ENCODE measurements at regions not wholly inside any gene's neighbourhood (a gene's known extent, or its start where the extent isn't known, plus 50 kb on each side); places are given as distances from the start of the nearest gene placed in this dataset.
"Not testable (repeated sequence)": the region's sequence is repeated elsewhere in the genome, so short reads cannot be mapped to it uniquely, and the experiment has no call there.

DNA sequence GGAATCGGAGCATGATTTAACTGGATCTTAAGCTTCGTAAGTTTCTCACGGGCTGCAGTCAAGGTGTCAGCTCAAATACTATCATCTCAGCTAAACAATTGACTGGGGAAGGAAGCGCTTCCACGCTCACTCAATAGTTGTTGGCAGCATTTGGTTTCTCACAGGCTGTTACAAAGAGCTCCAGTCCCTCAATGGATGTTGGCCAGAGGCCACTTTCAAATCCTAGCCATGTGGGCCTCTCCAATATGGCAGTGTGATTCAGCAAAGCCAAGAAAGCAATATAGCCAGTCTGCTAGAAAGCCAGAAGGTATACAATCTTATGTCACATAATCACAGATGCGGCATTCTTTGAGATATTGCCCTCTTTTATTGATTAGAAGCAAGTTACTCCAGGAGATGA, 98.3 kb upstream of the PHACTR1 start:
- no peak for DNase-seq (ENCODE audit: low read depth)

DNA sequence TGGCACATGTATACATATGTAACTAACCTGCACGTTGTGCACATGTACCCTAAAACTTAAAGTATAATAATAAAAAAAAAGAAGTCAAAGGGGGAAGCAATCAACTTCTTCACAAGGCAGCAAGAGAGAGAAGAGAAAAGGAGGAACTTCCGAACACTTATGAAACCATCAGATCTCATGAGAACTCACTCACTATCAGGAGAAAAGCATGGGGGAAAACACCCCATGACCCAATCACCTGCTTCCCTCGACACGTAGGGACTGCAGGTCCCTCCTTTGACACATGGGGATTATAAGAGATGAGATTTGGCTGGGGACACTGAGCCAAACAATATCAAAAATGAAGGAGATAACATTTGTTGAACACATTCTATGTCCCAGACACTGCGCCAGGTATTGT, 94.8 kb upstream of the PHACTR1 start:
- no peak for DNase-seq (ENCODE audit: low read depth)

DNA sequence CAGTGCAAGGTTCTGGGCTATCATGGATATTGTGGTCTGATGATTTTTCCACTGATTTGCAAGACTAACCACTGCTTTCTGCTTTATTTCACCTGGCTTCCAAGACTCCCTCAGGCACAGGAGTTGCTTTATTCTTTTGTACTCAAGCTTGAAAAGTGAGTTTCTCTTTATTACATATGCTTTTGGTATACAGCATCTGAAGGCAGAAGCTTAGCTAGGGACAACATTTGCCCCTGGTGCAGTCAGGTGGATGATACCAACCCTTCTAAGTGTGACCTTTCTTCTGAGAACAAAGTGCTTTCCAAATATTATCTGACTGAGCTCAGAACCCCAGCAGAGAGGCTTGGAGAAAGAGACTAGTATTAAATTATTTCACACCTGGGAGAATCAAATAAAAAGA, 94.0 kb upstream of the PHACTR1 start:
- DNase-seq (ENCODE audit: low read depth) = no peak

DNA sequence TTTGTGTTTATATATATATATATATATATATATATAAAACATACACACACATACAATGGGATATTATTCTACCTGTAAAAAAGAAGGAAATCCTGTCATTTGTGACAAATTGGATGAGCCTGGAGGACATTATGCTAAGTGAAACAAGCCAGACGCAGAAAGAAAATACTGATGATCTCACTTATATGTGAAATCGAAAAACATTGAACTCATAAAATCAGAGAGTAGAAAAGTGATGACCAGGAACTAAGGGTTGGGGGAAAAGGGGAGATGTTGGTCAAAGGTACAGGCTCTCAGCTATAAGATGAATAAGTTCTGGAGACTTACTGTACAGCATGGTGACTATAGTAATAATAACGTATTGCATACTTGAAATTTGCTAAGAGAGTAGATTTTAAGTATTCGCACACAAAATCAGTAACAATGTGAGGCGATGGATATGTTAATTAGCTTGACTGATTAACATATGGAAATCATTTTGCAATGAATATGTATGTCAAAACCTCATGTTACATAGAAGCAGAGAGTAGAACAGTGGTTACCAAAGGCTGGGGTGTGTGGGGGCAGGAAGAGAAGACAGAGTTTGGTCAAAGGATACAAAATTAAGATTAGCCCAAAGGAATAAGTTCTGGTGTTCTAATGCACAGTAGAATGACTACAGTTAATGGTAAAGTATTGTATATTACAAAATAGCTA, 92.3 kb upstream of the PHACTR1 start:
- no peak for DNase-seq (ENCODE audit: low read depth)

DNA sequence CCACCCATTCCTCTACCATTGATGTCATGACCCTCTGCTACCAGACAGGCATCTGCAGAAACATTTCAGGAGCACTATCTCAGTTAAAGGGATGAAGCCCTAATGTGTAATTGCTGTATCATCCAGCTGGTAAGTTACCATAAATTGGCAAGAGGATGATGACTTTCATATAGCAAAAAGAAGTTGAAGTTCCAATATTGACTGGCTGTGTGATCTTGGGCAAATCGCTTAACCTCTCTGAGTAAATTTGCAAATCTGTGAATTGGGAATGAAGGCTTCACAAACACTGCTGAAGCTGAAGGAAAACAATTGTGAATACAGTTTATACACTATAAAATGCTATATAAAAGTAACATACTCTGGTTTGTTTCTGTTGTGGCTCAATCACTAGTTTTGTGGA, 89.5 kb upstream of the PHACTR1 start:
- DNase-seq (ENCODE audit: low read depth) = no peak

DNA sequence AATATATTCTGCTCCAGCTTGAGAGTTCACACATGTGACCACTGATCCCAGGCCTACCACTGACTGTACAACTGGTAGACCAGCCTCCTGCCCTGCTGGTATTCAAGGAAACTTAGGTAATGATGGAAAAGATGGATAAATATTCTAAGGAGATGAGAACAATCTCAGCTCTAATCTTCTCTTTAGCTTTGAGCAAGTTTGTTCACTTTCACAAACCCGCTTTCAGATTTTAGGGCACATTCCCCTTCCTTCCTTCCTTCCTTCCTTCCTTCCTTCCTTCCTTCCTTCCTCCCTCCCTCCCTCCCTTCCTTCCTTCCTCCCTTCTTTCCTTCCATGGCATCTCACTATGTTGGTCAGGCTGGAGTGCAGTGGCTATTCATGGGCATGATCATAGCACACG, 88.2 kb upstream of the PHACTR1 start:
- DNase-seq (ENCODE audit: low read depth) = no peak

DNA sequence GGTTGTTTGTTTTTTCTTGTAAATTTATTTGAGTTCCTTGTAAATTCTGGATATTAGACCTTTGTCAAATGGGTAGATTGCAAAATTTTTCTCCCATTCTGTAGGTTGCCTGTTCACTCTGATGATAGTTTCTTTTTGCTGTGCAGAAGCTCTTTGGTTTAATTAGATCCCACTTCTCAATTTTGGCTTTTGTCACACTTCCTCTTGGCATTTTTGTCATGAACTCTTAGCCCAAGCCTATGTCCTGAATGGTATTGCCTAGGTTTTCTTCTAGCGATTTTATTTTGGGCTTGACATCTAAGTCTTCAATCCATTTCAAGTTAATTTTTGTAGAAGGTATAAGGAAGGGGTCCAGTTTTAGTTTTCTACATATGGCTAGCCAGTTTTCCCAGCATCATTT, 82.8 kb upstream of the PHACTR1 start:
- not testable (repeated sequence) for DNase-seq (ENCODE audit: low read depth)

DNA sequence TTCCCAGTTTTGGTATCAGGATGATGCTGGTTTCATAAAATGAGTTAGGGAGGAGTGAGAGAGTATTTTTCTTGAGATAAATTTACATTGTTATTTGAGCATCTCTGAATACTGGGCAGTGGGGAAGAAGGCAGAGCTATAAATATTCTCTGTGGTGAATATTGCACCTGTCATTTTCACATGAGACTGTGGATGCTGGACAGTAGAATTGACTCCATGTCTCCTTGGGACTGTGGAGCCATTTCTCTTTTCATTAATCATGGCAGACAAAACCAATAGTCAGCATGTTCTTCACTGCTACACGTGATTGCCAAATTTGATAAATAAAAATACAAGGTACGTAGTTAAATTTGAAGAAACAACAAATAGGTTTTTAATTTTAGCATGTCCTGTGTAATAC, 81.2 kb upstream of the PHACTR1 start:
- DNase-seq (ENCODE audit: low read depth) = no peak

DNA sequence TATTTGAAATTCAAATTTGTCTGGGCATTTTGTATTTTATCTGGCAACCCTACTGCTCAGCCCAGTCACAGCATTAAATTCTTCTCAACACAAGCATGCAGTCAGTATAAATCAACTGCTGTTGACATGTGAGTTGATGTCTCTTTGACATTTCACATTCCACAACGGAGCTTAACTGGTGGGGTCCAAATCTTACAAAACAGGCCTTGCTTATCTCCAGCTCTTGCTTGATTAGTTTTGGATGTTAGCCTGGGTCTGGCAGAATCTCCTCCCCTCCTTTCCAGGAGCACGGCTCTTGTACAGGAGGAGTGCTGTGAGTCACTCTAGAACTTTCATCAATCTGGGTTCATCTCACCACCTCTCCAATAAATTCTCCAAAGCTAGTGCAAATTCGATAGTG, 80.8 kb upstream of the PHACTR1 start:
- no peak for DNase-seq (ENCODE audit: low read depth)

DNA sequence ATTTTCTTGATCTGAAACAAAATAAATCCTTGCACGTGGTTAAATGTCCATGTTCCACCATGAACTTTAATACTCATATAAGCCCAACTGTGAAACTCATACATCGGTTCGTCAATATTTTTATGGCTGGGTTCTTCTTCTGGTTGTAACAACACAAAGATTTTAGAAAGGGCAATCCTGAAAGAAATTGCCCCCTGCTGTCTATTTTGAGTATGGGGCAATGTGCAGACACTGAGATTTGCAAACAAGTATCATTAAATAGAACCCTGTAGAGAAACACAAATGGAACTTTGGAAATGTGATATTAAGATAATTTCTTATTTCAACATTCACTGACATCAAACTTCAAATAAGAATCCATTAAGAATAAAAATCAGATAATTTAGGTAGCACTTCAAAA, 80.2 kb upstream of the PHACTR1 start:
- DNase-seq (ENCODE audit: low read depth) = no peak

DNA sequence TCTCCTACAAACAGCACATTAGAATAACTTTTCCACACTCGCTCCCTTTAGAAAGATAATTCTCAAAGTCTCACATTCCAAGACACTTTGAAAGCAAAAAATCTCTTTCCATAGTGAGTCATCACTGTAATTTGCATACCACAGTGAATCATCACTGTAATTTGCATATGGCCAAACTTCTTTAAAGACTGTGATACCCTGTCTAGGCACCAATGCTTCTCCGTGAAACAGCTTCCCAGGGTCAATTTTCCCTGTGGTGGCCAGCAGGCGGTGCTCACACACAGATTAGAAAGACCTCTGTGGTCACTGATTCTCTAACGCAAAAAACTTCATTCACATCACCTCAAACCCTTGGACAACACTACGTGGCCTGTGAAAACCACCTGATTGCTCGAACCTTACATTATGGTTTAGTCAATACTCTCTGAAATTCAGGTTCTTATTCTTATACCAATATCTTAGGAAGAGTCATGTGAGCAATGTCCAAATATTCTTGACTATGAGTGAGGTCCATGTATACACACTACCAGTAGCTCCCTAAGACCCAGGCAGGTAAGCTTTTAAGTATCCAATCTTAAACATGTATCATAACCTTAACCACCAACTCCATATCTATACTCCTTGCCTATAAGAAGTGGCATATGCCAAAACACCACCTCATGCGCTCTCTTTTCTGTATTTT, 78.5 kb upstream of the PHACTR1 start:
- peak; percentile 57 for DNase-seq (ENCODE audit: low read depth)

DNA sequence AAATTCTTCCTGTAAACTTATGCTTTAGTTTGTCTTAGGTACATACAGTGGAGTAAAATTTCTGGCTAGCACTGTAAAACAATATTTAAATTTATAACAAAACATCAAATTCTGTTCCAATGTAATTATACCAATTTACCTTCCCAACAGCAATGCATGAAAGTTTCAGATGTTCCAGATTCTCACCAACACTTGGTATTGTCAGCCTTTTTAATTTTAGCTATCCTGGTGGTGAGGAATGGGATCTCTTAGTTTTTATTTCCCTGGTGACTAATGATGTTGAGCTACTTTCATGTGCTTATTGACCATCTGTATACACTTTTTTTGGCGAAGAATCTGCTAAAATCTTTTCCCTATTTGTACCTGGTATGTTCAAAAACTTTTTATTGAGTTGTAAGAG, 76.1 kb upstream of the PHACTR1 start:
- DNase-seq (ENCODE audit: low read depth) = no peak

DNA sequence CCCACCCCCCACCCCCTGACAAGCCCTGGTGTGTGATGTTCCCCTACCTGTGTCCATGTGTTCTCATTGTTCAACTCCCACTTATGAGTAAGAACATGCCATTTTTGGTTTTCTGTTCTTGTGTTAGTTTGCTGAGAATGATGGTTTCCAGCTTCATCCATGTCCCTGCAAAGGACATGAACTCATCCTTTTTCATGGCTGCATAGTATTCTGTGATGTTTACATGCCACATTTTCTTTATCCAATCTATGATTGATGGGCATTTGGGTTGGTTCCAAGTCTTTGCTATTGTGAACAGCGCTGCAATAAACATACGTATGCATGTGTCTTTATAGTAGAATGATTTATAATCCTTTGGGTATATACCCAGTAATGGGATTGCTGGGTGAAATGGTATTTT, 74.8 kb upstream of the PHACTR1 start:
- DNase-seq (ENCODE audit: low read depth) = not testable (repeated sequence)

DNA sequence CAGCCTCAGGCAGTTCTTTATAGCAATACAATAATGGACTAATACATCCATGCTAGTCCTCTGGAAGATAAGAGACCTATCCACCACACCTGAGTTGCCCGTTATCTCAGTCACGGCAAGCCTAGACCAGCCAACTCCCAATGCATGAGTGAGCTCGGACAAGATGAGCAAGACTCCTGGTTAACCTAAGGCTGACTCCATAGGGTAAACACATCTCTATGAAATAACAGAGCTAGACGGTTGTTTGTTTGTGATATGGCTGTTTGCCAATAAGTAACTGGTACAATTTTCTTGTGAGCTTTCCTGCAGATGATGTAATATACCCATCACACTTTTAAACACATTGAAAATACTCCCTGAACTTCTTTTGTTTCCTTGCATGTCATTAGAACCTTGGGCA, 70.6 kb upstream of the PHACTR1 start:
- DNase-seq (ENCODE audit: low read depth) = no peak

DNA sequence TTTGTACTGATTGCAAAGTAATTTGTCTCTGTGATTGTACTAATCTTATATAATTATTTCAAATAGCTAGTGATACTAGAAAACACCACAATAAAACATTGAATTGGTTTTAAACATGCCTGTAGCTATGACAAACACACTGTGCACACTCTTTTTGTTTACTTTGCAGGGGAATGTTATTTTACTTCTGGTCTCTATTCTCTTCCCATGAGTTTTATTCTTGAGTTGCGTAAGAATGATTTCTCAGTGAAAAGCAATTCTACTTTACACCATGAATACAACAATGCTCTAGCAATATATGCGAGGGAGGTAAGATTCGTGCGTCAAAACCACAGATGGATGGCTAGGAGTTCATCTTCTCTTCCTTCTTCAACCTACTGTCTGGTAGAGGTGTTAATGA, 68.4 kb upstream of the PHACTR1 start:
- no peak for DNase-seq (ENCODE audit: low read depth)

DNA sequence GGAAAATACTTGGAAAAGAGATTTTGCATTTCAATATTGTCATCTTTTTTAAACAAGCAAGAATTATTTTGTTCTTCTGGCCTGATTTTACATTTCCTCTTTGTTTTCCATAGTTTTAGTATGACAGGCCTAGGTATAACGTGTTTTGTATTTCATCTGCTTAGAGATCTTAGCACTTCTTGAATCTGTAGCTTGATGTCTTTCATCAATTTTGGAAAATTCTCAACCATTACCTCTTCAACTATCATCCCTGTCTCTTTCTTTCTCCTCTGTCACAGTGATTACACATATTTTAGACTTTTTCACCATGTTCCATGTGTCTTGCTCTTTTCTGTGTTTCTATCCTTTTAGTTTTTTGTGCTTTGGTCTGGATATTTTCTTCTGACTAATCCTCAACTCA, 67.2 kb upstream of the PHACTR1 start:
- no peak for DNase-seq (ENCODE audit: low read depth)

DNA sequence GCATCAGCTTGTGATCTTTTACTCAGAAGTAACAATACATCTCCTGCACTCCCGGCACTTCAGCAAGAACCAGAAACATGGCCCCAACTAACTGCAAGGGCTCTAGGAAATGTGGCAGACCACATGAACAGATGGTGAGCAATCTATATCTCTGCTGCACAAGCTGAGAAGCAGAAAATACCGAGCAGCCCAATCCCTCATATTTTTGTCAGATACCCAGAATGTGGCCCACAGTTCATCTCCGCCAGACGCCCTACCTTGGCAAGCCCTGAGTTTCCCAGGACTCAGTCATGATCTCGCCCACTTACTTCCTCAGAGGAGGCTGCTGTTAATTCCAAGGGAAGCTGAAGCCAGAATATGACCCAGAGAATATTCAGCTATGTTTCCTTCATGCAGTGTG, 63.1 kb upstream of the PHACTR1 start:
- no peak for DNase-seq (ENCODE audit: low read depth)

DNA sequence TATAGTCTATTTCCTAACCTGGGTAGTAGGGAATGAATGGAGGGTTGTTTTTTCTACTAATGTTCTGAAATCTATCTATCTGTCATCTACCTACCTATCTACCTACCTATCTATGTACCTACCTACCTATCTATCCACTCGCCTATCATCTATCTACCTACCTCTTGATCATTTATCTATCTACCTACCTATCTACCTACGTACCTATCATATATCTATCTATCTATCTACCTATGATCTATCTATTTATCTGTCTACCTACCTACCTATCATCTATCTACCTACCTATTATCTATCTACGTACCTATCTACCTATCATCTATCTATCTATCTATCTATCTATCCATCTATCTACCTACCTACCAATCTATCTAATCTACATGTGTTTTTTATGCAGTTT, 62.5 kb upstream of the PHACTR1 start:
- no peak for DNase-seq (ENCODE audit: low read depth)

DNA sequence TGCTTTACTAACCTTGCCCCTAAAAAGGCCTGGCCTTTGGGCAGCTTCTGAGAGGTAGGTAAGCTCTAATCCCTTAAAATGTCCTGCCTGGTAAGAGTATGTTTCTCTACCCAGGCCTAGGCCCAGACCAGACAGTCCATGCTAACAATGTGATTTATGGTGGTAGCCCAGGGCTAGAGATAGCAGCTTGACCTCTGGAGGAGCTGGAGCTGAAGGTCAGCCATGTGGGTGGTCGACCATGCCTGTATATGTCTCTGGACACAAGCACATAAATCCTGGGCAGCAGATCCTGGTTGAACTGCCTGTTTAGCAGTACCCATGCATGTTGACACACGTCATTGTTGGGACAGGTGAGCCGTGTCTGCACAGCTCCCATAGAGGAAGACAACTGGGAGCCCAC, 62.1 kb upstream of the PHACTR1 start:
- no peak for DNase-seq (ENCODE audit: low read depth)

DNA sequence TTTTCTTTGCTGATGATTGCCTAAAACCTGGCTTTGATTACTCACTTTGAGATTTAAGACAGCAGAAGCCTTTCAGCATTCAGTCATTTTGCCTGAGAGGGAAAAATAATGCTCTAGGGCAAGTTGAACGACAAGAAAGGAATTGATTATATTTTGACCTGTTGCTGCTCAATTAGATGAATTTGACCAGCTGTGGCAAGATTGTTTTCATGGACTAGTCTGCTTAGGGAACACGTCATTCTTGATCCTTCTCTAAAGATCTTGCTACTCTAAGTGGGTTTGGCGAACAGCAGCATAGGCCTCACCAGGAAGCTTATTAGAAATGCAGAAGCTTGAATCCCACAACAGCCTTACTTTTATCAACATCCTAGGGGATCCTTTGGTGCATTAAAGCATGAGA, 59.7 kb upstream of the PHACTR1 start:
- DNase-seq (ENCODE audit: low read depth) = no peak

DNA sequence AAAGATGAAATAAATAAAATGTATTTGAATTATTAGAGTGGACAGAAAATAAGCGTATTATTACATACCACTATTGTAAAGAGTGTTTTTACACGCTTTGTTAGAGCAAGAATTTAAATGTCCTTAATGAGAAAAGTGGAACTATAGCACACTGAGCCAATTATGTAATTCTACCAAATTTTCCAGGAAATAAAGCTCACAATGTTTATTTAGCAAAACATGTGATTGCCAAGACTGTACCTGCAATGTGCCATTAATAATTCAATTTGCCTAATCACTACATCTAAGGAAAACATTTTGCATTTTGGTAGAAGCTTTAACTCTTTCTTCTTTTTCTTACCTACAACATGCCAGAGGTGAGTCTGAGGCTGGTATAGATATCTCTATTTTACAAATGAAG, 58.7 kb upstream of the PHACTR1 start:
- DNase-seq (ENCODE audit: low read depth) = no peak

DNA sequence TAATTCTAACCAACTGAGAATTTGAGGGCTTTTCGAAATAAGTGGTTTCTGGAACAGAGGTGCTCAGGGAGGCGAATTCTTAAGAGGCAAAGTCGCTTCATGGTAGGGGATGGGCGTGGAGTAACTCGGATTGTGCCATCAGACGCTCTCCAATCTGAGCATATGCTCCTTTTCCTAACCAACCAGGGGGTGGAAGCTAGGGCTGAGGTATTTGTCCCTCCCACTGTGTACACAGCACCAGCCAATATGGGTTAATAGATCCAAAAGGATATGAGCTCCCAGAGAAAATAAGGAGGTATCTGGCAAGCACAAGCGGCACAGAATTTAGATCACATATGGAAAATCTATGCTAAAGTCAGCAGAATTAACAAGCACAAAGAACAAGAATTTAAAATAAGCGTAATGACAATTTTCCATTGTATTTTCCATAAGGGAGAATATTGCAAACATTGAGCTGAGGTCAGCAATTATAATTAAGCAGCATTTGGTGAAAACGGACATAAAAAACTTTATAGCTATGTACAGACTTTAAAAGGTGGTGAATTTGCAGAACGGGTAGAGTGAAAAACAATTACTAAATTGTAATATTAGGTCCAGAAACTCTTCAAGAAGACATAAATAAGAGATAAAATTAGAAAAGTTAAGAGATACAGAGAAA, 55.0 kb upstream of the PHACTR1 start:
- DNase-seq (ENCODE audit: low read depth) = no peak

Data from GM04504 (cell line).